22Rv1 (cell line): ENCODE measurements at regions not wholly inside any gene's neighbourhood (a gene's known extent, or its start where the extent isn't known, plus 50 kb on each side); places are given as distances from the start of the nearest gene placed in this dataset.

Experiments
- ZFX ChIP-seq: fragments of 450-650 bp; IDR thresholded peaks from 2 replicates; pipeline ENCODE4 v1.6.1; 2017; ENCODE audit warnings: antibody characterized with exemption, borderline replicate concordance
- TF ChIP-seq, protein P1 (sequence below): fragments of 450-650 bp; IDR thresholded peaks from 2 replicates; pipeline ENCODE4 v1.5.1; 2017; ENCODE audit warnings: mild to moderate bottlenecking

- TF ChIP-seq, protein P1, sequence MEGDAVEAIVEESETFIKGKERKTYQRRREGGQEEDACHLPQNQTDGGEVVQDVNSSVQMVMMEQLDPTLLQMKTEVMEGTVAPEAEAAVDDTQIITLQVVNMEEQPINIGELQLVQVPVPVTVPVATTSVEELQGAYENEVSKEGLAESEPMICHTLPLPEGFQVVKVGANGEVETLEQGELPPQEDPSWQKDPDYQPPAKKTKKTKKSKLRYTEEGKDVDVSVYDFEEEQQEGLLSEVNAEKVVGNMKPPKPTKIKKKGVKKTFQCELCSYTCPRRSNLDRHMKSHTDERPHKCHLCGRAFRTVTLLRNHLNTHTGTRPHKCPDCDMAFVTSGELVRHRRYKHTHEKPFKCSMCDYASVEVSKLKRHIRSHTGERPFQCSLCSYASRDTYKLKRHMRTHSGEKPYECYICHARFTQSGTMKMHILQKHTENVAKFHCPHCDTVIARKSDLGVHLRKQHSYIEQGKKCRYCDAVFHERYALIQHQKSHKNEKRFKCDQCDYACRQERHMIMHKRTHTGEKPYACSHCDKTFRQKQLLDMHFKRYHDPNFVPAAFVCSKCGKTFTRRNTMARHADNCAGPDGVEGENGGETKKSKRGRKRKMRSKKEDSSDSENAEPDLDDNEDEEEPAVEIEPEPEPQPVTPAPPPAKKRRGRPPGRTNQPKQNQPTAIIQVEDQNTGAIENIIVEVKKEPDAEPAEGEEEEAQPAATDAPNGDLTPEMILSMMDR, result no peak
- TF ChIP-seq ZFX, result no peak
These were observed 88.8 kb upstream of the MDFIC start for GRCh38 chr7:114832906-114833595.
